ENCODE measurements at regions not wholly inside any gene's neighbourhood (a gene's known extent, or its start where the extent isn't known, plus 50 kb on each side); places are given as distances from the start of the nearest gene placed in this dataset.

DNA sequence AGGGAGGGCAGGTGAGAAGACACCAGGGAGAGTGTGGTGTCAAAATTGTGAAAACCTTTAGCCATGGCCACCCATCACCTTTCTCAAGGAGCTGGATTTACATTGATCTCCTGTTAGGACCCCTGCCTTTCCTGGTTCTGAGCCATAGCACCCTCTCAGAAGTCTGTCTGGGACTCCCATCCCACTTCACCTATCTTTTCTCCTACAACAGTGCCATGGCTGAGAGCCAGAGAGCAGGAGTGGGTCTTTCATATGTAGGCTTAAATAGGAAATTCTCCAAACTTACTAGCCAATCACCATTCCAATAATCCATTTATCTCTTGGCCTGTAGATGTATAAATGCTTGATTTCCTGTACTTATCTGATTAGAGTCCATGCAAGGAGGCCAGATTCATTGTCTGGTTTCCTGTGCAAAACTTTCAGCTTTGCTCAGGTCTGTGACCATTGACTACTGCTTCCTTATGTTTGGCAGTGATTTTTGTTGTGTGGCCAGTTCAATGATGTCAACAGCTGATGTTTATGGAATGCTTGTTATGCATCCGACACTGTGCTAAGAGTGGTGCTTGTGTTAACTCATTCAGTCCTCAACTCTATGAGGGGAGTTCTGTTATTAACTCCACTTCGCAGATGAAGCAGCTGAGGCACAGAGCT lies 57.6 kb upstream of the IGFBP5 start:
- TF ChIP-seq CTCF (IDR thresholded peaks at IDR 0.05): no peak
- no peak for TF ChIP-seq POLR2AphosphoS5 (IDR thresholded peaks at IDR 0.05)

All from breast epithelium (tissue), 3 donors.